GM21515 (cell line): ENCODE measurements at regions not wholly inside any gene's neighbourhood (a gene's known extent, or its start where the extent isn't known, plus 50 kb on each side); places are given as distances from the start of the nearest gene placed in this dataset.

Source experiments
- ATAC-seq: cut with Tn5 transposase; IDR thresholded peaks from one replicate; pipeline ENCODE4 v1.9.1; 2021; ENCODE audit not compliant: unreplicated experiment

DNA sequence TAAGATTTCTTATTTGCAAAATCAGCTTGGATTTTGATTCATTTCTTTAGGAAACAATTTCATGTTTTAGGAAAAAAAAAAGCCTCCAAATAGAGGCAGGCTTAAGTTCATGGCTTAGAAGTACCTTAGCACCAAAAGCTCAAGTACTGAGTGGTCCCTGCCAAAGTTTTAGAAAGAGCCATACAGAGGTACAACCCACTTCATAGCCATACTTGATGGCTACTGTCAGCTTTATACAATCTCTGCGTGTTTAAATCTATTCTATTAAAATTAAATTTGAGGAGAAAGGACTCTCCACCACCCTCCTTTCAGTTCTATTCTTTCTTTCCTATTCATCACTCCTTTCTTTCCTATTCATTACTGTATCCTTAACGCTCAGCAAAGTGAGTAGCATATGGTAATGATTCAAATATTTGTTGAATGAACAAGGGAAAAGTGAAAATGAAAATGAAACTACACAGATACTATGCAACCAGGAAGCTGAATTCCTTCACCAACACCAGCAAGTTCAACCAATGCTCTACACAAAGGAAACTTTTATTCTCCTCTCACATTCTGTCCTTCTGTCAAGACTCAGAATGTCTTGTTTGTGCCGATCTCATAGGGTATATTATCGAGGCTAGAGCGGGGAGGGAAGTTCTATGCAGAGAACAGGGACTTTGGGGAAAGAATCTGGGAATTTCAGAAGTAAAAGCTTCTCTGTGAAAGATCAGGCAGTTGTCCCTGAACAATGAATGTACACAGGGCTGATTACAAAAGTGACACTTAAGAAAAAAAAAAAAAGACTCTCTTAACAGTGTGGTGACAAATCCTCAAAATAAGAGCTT, 138.6 kb upstream of the SPEF2 start:
- peak; percentile 57 for ATAC-seq

DNA sequence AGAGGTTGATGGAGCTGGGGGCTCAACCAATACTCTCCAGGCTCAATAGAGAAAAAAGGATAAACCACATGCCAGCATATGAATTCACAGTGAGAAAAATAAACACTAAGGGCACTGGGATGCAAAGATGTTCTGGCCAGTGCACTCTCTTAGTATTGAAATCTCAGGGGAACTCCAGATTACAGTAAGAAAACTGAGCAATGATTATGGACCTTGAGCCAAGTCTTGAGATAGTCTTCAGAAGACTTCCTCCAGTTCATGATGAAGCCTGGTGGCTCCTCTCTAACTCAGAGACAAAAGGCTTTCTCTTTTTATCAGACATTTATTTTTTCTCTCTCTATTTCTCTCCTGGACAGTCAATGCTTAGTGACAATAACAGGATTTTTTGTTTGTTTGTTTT, 139.8 kb upstream of the SPEF2 start:
- ATAC-seq, result no peak

DNA sequence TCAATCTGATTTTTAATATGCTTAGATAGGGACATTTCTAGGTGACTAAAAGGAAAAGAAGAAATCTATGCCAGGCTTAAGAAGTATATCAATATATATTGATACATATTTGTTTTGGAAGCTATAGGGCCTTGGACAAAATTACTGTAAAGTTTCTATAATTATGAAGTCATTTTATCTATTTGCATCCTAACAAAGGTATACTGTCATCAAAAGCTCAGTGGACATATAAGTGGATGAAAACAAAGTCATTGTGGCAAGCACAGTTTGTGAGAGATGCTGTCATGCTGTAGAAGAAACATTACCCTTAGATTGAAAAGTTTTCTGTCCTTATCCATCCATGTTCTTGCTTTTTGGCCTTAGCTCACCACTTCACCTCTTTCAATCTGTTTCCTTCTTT, 140.3 kb upstream of the SPEF2 start:
- no peak for ATAC-seq

DNA sequence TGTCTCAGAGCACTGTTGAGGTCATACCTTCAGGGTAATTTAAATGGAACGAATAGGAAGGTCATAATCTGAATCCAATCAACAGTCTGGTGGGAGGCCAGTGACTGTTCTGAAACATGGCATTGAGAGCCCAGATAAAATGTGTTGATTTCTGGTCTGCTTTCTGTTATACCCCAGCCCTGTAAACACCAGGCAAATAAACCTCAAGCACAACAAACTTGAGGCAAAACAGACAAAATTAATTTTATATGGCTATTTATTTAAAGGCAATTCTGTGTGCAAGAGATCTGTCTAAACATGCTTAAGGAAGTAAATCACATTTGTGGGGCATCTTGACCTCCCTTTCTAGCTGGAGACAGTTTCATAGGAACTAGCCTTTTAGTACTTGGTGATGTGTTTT, 140.9 kb upstream of the SPEF2 start:
- no peak for ATAC-seq

DNA sequence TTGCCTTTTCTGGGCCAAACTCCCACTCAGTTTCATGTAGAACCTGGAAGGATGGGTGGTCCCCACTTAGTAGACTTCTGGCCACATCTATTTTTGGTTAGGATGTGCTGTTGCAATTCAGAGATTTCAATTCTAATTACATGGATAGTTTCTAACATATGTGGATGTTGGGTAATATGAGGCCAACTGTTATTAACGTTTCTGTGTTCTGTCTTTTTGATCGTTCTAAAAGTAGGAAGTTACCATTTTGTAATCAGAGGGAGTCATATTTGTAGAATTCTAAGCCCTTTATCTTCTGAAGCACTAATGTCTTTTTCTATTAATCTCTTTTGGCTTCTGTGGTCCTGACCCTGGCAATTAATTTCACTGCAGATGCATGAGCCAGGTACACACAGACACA, 141.6 kb upstream of the SPEF2 start:
- ATAC-seq, result no peak

DNA sequence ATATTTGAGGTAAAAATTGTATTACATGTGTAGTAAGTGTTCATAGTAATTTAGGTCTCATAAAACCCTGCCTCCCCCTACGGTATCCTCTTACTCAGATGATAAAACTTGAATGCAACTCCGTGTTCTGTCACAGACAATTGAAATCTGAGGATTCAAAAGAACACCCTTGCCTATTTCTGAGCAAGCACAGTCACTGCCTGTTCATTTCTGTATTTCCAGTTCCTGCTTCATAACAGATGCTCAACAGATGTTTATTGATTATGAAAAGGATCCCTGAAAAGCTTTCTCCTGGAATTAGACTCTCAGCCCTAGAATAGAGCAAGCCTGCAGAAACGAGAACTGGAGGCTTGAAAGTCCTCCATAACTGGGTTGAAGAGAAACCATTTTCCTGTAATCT, 144.1 kb upstream of the SPEF2 start:
- no peak for ATAC-seq

DNA sequence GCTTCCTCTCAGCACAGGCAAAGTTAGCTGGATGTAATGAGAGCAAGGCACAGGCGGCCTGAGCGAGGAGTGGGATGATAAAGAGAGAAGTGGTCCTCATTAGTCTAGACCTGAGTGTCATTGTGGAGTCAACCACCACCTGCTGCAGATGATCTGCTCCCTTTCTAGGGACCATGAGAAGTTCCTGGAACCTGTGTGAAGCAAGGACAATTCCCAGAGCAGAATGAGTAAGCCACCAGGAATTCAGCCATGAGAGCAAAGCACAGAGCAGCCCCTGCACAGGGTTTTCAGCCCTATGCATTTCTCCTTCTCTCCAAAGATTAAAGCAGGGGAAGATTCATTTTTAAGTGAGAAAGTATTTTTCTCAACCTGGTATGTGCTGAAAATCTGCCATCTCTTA, 146.8 kb upstream of the SPEF2 start:
- ATAC-seq, result no peak

DNA sequence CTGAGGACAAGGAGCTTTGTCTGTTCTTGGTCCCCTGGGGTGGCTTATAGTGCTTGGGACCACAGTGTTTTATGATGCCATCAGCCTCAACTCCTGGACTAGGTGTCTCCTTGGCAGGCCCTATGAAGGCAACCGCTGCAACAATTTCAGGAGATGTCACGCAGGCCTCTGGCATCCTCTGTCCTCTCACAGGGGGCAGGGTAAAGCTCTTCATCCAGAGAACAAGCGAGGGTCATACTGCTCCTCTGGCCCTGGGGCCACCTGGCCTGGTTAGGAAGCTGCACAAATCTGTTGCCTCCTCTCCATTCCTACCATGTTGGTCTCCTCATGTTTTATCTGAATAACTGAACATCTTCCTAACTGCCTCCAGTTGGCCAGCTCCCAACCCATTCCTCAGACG, 148.9 kb upstream of the SPEF2 start:
- ATAC-seq, result no peak

DNA sequence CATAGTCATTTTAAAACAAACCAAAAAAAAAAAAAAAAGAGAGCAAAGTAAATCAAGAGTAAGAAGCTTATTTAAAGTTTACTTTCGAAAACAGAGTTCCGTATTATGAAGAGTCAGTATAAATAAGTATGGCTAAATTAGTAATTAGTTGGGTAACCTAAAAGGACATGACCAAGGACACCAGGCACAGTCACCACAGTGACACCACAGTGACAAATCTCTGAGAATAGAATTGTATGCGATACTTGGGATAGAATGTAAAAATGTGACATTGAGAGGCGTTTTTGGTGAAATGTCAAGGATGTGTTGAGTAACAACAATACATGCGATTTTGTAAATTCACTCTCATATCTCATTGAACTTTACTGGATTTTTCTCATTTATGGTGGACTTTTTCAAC, 150.9 kb upstream of the SPEF2 start:
- ATAC-seq, result no peak

DNA sequence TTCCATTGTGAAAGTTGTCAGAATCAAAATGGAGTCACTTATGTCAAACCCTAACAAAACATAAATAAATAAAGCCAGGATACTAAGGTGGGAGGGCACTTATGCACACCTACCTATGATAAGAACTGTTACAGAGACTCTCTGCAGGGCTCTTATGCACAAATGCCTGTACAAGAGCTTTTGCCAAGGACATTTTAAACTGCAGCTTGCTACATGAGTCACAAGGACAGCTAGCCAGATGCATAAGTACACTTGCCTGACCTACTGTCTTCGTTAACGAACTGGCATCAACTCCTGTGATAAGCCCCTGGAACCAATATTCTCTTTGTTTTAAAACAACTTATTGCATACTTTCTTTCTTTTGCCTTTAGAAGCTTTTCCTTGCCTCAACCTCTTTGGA, 152.9 kb upstream of the SPEF2 start:
- no peak for ATAC-seq

DNA sequence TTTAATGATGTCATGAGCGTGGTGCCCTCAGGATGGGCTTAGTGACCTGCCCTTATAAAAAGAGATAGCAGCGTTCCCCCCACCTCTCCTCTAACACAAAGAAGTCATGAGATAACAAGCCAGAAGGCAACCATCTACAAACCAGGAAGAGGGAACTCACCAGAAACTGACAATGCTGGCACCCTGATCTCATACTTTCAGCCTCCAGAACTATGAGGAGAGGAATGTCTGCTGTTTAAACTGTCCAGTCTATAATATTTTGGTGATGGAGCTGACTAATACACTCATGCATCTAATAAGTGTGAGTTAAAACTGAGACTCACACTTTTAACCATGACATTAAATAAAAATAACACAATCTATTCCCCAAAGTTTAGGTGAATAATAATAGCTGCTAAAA, 156.1 kb upstream of the SPEF2 start:
- no peak for ATAC-seq

DNA sequence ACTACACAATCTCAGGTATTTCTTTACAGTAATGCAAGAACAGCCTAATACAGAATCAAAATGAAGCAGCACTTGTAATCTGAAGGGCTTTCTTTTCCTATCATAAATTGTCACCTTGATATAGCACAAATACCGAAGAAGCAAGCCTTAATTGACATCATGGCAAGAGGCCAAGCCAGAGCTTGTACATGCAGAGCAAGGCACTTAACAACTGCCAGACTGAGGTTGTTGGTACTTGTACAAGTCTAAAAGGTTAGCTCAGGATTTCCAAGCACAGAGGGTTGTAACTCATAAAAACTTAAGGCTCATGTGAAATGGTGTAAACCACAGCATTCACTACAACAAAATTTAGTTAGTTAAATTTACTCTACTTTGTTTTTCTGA, 158.8 kb upstream of the SPEF2 start:
- no peak for ATAC-seq

DNA sequence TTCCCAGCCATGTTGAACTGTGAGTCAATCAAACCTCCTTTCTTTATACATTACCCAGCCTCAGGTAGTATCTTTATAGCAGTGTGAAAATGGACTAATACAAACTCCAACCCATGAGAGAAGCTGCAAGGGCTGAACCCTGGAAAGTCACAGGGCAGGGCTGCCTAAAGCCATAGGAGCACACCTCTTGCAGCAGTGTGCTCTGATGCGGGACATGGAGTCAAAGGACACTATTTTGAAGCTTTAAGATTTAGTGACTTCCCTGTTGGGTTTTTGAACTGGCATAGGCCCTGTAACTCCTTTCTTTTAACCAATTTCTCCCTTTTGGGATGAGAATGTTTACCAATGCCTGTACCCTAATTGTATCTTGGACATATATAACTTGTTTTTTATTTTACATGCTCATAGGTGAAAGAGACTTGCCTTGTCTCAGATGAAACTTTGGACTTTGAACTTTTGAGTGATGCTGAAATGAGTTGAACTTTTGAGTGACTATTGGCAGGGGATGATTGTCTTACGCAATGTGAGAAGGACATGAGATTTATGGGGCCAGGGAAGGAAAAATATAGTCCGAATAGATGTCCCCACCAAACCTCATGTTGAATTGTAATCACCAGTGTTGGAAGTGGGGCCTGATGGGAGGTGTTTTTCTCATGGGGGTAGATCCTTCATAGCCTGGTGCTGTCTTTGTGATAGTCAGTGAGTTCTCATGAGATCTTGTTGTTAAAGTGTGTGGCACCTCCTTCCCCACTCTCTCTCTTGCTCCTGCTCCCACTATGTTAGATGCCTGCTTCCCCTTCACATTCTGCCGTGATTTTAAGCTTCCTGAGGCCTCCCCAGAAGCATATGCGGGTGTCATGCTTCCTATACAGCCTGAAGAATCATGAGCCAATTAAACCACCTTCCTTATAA, 159.5 kb upstream of the SPEF2 start:
- no peak for ATAC-seq

DNA sequence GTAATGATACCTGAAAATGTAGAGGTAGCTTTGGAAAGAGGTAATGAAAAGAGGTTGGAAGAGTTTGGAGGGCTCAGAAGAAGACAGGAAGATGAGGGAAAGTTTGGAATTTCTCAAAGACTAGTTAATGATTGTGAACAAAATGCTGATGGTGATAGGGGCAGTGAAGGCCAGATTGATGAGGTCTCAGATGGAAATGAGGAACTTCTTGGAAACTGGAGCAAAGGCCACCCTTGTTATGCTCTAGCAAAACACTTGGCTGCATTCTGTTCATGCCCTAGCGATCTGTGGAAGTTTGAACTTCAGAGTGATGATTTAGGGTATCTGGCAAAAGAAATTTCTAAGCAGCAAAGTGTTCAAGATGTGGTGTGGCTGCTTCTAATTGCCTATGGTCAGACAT, 161.2 kb upstream of the SPEF2 start:
- no peak for ATAC-seq

DNA sequence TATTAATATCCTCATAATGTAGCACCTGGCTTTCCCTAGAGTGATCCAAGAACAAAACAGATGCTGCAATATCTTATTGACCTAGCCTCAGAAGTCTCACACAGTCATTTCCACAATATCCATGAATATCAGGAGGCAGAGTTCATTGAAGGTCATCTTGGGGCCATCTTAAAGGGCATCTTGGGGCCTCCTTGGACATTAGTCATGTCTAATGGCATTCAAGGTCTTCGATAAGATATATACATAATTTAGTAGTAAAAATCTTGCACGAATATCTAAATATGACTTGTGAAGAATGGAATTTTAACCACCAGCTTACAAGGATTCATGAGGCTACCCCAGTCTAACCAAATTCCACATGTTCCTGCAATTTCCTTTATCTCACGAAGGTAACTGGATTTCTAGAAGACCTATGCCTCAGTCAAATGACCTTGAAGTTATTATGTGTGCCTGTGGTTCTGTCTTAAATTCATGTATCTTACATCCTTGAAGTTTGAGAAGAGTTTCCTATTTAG, 163.6 kb upstream of the SPEF2 start:
- no peak for ATAC-seq

DNA sequence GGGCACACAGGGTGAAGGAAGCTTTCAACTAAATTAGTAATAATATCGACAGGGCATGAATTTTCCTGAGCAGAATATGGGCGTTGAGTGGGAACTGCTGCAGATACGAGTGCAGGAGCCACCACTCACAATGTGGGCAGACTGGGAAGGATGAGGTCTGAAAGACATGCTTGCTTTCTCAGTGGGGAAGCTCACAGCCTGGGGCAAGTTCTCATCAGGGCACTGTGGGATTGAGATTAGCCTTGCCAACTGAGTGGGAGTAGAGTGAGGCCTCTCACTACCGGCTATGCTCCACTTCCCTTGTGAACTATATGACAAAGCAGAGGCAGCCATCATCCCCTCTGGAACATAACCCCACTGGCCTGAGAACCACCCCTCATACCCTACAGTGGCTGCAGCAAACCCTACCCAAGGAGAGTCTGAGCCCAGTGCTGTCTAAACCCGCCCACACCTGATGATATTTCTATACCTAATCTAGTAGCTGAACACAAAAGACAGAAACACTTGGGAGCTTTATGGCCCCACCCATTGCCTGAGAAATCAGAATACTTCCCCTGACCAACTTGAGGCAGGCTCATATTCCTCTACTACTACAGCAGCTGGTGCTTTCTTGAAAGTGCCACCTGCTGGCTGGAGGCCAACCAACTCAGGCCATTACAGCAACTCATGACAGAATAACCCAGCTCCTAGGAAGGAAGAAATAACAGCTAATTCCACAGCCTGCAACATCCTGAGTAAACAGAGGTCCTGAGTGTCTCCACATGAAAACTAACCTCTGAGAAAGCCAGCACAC, 173.7 kb upstream of the SPEF2 start:
- no peak for ATAC-seq

DNA sequence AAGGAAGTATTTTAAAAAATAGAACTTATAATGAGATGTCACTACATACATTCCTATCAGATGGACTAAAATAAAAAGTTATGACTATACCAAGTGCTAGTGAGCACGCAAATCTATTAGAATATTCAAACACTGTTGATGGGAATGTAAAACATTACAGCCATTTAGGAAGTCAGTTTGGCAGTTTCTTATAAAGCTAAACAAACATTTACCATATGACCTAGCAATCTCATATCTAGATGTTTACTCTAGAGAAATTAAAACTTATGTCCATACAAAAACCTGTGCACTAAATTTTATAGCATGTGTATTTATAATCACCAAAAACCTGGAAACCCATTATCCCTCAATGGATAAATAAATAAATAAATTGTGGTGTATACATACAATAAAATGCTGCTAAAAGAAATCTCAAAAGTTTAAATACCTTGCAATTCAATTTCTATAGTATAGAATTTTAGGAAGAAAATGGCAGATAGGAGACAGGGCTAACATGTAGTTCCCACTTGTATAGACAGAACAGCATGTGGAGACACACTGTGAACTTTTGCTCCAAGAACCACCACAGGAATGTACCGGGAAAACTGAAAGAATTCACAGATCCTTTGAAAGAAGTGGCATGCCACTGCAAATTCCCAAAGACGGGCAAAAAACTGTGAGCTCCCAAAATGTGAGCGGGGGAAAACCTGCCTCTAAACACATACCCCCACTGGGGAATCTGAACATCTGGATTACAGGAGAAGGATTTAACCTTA, 174.6 kb upstream of the SPEF2 start:
- ATAC-seq, result no peak

DNA sequence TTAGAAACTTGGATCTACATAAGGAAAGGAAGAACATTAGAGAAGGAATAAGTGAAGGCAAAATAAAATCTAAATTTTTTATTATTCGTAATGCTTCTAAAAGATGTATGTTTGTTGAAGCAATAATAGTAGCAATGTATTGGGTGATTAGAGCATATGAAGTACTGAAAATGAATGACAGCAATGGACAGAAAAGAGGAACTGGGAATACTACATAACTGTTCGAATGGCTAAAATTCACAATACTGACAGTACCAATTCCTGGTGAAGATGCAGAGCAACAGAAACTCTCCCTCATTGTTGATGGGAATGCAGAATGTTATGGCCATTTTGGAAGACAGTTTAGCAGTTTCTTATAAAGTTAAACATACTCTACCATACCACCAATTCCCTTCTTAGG, 177.3 kb upstream of the SPEF2 start:
- ATAC-seq, result no peak

DNA sequence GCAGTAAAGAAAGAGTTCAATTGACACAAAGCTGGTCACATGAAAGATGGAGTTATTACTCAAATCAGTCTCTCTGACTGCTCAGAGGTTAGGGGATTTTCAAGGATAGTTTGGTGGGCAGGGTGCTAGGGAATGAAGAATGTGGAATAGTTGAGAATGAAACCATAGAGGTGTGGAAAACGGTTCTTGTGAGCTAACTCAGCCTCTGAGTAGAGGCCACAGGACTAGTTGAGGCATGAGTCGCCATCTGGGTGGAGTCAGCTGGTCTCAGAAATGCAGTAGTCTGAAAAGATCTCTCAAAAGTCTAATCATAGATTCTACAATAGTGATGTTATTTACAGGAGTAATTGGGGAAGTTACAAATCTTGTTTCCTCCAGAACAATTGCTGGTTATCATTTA, 178.9 kb upstream of the SPEF2 start:
- ATAC-seq, result no peak

DNA sequence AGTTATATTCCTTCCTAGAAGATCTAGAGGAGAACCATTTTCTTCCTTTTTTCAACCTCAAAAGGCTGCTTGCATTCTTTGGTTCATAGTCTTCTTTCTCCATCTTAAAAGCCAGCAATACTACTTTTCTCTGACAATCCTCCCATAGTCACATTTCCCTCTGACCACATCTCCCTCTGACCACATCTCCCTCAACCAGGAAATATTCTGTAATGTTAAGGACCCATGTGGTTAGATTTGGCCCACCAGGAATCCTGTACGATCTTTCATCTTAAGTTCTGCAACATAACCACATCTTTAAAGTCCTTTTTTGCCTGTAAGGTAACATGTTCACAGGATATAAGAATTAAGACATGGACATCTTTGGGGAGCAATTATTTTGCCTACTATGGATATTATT, 179.4 kb upstream of the SPEF2 start:
- no peak for ATAC-seq
